Upper lobe of left lung (tissue), 4 donors: ENCODE measurements at regions not wholly inside any gene's neighbourhood (a gene's known extent, or its start where the extent isn't known, plus 50 kb on each side); places are given as distances from the start of the nearest gene placed in this dataset.

Source experiments
- EP300 ChIP-seq, 4 donors: sonication (generic); formaldehyde crosslinking; IDR thresholded peaks; one replicate each; pipeline ENCODE4 v1.5.1; 2017; ENCODE audit warnings: antibody characterized with exemption in 4 of 4, control low read depth in 2 of 4
- POLR2A ChIP-seq, 4 donors: fragments of 450-650 bp; IDR thresholded peaks; one replicate each; pipeline ENCODE4 v1.5.1; 2016 to 2017; ENCODE audit warnings: antibody characterized with exemption in 4 of 4, mild to moderate bottlenecking in 2 of 4
- TF ChIP-seq, protein P1 (sequence below), 6 experiments: fragments of 450-650 bp in 4 of 6; fragments of 200-600 bp in 2 of 6; sonication (generic) in 2 of 6; IDR thresholded peaks; one replicate each; pipeline ENCODE4 v1.5.1; 2016 to 2019; ENCODE audit warnings: antibody characterized with exemption in 6 of 6

- TF ChIP-seq, protein P1, sequence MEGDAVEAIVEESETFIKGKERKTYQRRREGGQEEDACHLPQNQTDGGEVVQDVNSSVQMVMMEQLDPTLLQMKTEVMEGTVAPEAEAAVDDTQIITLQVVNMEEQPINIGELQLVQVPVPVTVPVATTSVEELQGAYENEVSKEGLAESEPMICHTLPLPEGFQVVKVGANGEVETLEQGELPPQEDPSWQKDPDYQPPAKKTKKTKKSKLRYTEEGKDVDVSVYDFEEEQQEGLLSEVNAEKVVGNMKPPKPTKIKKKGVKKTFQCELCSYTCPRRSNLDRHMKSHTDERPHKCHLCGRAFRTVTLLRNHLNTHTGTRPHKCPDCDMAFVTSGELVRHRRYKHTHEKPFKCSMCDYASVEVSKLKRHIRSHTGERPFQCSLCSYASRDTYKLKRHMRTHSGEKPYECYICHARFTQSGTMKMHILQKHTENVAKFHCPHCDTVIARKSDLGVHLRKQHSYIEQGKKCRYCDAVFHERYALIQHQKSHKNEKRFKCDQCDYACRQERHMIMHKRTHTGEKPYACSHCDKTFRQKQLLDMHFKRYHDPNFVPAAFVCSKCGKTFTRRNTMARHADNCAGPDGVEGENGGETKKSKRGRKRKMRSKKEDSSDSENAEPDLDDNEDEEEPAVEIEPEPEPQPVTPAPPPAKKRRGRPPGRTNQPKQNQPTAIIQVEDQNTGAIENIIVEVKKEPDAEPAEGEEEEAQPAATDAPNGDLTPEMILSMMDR (IDR thresholded peaks at IDR 0.05) = no peak
- no peak for TF ChIP-seq POLR2A (IDR thresholded peaks at IDR 0.05)
- TF ChIP-seq EP300 (IDR thresholded peaks at IDR 0.05) = no peak
Measured at GRCh38 chr16:66170989-66171388, 195.5 kb upstream of the CDH5 start.
